ENCODE measurements at regions not wholly inside any gene's neighbourhood (a gene's known extent, or its start where the extent isn't known, plus 50 kb on each side); places are given as distances from the start of the nearest gene placed in this dataset.

DNA sequence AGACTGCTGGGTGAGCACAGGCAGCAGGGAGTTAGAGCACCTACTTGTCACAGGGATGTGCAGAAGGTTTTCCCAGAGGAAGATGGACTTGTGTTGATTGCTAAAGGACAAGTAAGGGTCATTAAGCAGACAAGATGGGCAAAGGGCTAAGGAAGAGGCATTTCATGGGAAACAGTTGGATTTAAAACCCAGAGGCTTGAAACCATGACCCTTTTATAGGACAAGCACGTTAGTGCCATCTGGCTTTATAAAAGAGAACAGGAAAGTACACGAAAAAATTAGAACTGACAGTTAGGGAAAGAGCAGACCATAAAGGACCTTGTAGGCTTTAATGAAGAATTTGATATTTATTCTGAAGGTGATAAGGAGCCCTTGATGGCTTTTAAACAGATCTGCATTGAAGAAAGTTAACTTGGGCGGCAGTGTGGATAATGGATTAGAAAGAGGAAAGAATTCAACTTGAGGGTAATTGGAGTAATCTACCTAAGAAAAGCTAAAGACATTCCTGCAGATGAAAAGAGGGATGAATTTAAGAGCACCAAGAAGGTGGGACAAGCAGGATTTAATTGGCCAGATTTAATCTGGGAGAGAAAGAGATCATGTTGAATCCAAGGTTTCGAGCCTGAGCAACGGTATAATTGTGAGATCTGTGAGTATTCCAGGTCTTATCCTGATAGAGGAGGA lies 68.6 kb downstream of the ZC3H11B start:
- Histone ChIP-seq H3K4me3 (no peak overlapping the region), H3K9me3 (no peaks in the 10 kb centered on the region), H3K36me3 (no peaks in the 10 kb centered on the region), H3K4me1 (no peaks in the 10 kb centered on the region), H3K27me3 (no peaks in the 10 kb centered on the region), H3K27ac (no peak overlapping the region)
- no peak for DNase-seq
- TF ChIP-seq POLR2A (IDR thresholded peaks at IDR 0.05) (no peak), CTCF (IDR thresholded peaks at IDR 0.05 in 4 of 5, conservative IDR thresholded peaks at IDR 0.05 in 1 of 5) (no peak)
- ATAC-seq: no peak
- intact Hi-C loops (cut with DNase I; ENCODE audit: low total_unique reads) (no loop called here), in situ Hi-C loops (cut with MboI; ENCODE audit: low sequenced_read_pairs in 4 of 4) (no loop called here)

DNA sequence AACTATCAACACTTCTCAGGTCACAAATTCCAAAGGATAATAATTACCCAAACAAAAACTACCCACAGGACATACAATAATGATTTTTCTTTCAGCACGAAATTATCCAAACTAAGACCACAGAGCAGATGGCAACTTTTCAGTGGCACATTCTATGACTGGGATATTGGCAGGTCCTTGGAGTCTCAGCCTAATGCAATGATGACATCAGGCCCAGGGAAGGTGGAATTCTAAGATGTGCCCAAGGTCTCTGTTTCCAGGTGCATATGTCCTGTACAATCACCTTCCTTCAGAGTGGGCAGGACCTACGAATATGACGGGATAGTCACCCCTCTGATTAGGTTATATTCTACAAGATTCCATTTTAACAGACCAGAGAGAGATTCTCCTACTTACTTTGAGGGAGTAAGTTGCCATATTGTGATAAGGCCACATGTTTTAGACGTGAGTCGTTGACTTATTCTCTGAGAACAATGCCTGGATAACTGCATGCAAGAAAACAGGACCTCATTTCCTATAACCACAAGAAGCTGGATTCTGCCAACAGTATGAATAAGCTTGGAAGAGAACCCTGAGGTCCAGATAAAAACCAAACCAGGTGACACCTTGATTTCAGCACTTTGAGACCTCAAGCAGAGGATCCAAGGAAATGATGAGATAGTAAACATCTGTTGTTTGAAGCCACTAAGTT lies 69.9 kb downstream of the ZC3H11B start:
- no peaks in the 10 kb centered on the region for H3K27me3 ChIP-seq
- no peak for DNase-seq
- H3K4me1 ChIP-seq: no peaks in the 10 kb centered on the region
- ATAC-seq: no peak
- H3K36me3 ChIP-seq: no peaks in the 10 kb centered on the region
- in situ Hi-C loops (cut with MboI; ENCODE audit: low sequenced_read_pairs in 4 of 4) (no loop called here), intact Hi-C loops (cut with DNase I; ENCODE audit: low total_unique reads) (no loop called here)
- H3K9me3 ChIP-seq: no peaks in the 10 kb centered on the region
- no peak overlapping the region for H3K27ac ChIP-seq
- H3K4me3 ChIP-seq: no peak overlapping the region
- no peak for TF ChIP-seq CTCF (IDR thresholded peaks at IDR 0.05 in 4 of 5, conservative IDR thresholded peaks at IDR 0.05 in 1 of 5)
- TF ChIP-seq POLR2A (IDR thresholded peaks at IDR 0.05): no peak

DNA sequence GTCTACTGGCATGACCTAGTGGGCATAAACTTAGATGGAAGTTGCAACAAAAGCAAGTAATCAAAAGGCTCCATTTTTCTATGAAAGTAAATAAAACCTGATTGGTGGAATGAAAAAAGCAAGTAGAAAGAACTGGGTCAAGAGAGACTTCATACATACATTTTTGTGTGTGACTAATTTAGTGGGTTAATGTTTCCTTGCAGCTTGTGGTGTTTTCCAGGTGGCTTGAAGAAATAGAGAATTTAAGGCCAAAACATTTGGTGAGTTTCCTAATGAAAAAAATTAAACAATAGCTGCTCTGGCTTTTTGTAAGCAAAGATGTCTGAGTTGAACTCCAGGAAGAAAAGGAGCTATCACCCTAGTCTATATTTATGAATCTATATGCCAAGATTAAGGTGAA lies 71.0 kb downstream of the ZC3H11B start:
- in situ Hi-C loops (cut with MboI; ENCODE audit: low sequenced_read_pairs in 4 of 4): no loop called here
- no peak for DNase-seq
- intact Hi-C loops (cut with DNase I; ENCODE audit: low total_unique reads): no loop called here

DNA sequence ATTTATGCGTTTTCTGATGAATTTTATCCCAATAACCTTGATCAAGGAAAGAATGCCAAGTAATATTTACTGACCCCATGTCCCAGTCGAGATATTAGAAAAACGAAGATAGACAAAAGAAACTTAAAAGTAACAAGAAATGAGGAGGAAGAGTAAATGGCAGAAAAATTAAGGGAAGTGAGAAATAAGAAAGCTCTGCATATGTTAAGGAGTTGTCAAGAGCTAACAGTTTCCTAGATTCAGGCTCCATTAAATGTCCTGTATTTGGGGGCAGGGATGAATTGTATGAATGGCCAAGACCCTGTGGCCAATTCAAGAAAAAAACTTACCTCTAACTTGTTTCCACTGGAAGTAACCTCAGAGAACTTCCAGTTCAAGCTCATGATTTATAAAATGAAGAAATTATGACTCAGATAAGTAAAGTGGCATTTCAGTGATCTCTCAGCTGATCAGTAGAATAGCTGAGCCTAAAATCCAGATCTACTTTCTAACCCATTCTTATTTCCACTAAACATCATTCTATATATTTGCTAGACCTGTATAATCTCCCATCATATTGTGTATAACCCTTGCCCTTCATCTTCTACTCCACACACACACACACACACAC lies 73.2 kb downstream of the ZC3H11B start:
- ATAC-seq (no peak), DNase-seq (no peak)
- H3K27me3 ChIP-seq: no peaks in the 10 kb centered on the region
- in situ Hi-C loops (cut with MboI; ENCODE audit: low sequenced_read_pairs in 4 of 4): no loop called here
- H3K27ac ChIP-seq: no peak overlapping the region
- intact Hi-C loops (cut with DNase I; ENCODE audit: low total_unique reads): no loop called here
- TF ChIP-seq POLR2A (IDR thresholded peaks at IDR 0.05) (no peak), CTCF (IDR thresholded peaks at IDR 0.05 in 4 of 5, conservative IDR thresholded peaks at IDR 0.05 in 1 of 5) (no peak)
- H3K9me3 ChIP-seq: no peaks in the 10 kb centered on the region
- no peak overlapping the region for H3K4me3 ChIP-seq
- no peaks in the 10 kb centered on the region for H3K4me1 ChIP-seq
- H3K36me3 ChIP-seq: no peaks in the 10 kb centered on the region

More for the DNA sequence above, 71.0 kb downstream of the ZC3H11B start:
- no peak for ATAC-seq
- no peak overlapping the region for H3K27ac ChIP-seq
- no peak for TF ChIP-seq POLR2A (IDR thresholded peaks at IDR 0.05)
- TF ChIP-seq CTCF (IDR thresholded peaks at IDR 0.05 in 4 of 5, conservative IDR thresholded peaks at IDR 0.05 in 1 of 5): no peak
- no peaks in the 10 kb centered on the region for H3K27me3 ChIP-seq
- H3K4me1 ChIP-seq: no peaks in the 10 kb centered on the region
- no peaks in the 10 kb centered on the region for H3K9me3 ChIP-seq
- no peak overlapping the region for H3K4me3 ChIP-seq
- no peaks in the 10 kb centered on the region for H3K36me3 ChIP-seq
